ENCODE measurements at regions not wholly inside any gene's neighbourhood (a gene's known extent, or its start where the extent isn't known, plus 50 kb on each side); places are given as distances from the start of the nearest gene placed in this dataset.

DNA sequence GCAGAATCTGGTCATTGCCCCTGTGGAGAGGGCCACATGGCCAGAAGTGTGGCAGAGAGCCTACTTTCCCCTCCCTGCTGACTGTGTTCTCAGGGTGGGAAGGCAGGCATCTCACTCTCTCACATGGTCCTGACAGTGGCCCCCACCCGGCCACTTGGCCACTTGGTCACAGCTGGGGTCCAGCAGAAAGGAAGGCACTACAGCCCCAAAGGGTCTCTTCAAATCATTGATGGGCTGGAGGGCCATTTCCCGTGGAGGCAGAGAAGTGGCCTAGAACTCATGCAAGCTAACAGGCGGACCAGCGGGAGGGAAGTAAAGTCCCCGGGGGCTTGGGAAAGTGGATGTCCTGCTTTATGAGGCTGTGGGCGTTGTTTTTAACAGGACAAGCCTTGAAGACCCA, 125.3 kb downstream of the EMX2 start:
- Histone ChIP-seq H3K27ac (ENCODE audit: low read depth, low read length) (no peak overlapping the region), H3K79me2 (ENCODE audit: insufficient read depth, low read length) (no peaks in the 10 kb centered on the region), H3K4me1 (ENCODE audit: control insufficient read depth in 1 of 2, insufficient read depth in 2 of 2, low read length in 2 of 2) (no peaks in the 10 kb centered on the region), H3K9me3 (ENCODE audit: control insufficient read depth in 1 of 2, insufficient read depth in 1 of 2, low read depth in 1 of 2, low read length in 2 of 2) (no peaks in the 10 kb centered on the region), H3K36me3 (ENCODE audit: control insufficient read depth in 1 of 2, insufficient read depth in 2 of 2, low read length in 2 of 2) (no peaks in the 10 kb centered on the region), H3K9ac (ENCODE audit: low read length) (no peak overlapping the region), H3K4me3 (replicated peaks in 1 of 2; ENCODE audit: low read depth in 1 of 2, low read length in 2 of 2) (no peak overlapping the region), H2AFZ (ENCODE audit: low read depth, low read length, poor library complexity, severe bottlenecking) (no peak overlapping the region), H4K20me1 (ENCODE audit: insufficient read depth) (no peaks in the 10 kb centered on the region), H3K27me3 (ENCODE audit: insufficient read depth, low read length) (no peaks in the 10 kb centered on the region), H3K4me2 (ENCODE audit: low read length) (no peak overlapping the region), H3K9me2 (ENCODE audit: insufficient read depth) (no peaks in the 10 kb centered on the region)
- POLR2A ChIA-PET: no interaction called here
- TF ChIP-seq POLR2A (IDR thresholded peaks at IDR 0.05; ENCODE audit: borderline replicate concordance, extremely low read depth, insufficient read depth, insufficient read length) (no peak), SIN3A (IDR thresholded peaks at IDR 0.05; ENCODE audit: low read depth) (no peak), EGR1 (IDR thresholded peaks at IDR 0.05; ENCODE audit: low read depth) (no peak), ZNF274 (IDR thresholded peaks at IDR 0.05; ENCODE audit: low read depth, low read length) (no peak), ELF1 (IDR thresholded peaks at IDR 0.05; ENCODE audit: borderline replicate concordance, low read depth) (no peak)
- TF ChIP-seq, protein P1, sequence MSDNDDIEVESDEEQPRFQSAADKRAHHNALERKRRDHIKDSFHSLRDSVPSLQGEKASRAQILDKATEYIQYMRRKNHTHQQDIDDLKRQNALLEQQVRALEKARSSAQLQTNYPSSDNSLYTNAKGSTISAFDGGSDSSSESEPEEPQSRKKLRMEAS (IDR thresholded peaks at IDR 0.05): no peak
- TF ChIP-seq, protein P2, sequence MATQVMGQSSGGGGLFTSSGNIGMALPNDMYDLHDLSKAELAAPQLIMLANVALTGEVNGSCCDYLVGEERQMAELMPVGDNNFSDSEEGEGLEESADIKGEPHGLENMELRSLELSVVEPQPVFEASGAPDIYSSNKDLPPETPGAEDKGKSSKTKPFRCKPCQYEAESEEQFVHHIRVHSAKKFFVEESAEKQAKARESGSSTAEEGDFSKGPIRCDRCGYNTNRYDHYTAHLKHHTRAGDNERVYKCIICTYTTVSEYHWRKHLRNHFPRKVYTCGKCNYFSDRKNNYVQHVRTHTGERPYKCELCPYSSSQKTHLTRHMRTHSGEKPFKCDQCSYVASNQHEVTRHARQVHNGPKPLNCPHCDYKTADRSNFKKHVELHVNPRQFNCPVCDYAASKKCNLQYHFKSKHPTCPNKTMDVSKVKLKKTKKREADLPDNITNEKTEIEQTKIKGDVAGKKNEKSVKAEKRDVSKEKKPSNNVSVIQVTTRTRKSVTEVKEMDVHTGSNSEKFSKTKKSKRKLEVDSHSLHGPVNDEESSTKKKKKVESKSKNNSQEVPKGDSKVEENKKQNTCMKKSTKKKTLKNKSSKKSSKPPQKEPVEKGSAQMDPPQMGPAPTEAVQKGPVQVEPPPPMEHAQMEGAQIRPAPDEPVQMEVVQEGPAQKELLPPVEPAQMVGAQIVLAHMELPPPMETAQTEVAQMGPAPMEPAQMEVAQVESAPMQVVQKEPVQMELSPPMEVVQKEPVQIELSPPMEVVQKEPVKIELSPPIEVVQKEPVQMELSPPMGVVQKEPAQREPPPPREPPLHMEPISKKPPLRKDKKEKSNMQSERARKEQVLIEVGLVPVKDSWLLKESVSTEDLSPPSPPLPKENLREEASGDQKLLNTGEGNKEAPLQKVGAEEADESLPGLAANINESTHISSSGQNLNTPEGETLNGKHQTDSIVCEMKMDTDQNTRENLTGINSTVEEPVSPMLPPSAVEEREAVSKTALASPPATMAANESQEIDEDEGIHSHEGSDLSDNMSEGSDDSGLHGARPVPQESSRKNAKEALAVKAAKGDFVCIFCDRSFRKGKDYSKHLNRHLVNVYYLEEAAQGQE (IDR thresholded peaks at IDR 0.05; ENCODE audit: low read depth): no peak
- TF ChIP-seq, protein P3, sequence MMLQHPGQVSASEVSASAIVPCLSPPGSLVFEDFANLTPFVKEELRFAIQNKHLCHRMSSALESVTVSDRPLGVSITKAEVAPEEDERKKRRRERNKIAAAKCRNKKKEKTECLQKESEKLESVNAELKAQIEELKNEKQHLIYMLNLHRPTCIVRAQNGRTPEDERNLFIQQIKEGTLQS (IDR thresholded peaks at IDR 0.05): no peak
- DNase-seq (ENCODE audit: low read depth, low spot score): no peak
- no peak for ATAC-seq
- no TSS peak for BruUV-seq (replicated peaks)
- CTCF ChIA-PET: no interaction called here
- intact Hi-C loops (cut with micrococcal nuclease): no loop called here
- RAD21 ChIA-PET (ENCODE audit: low non-redundant PET in 1 of 2, low total read pairs in 2 of 2, uncharacterized antibody in 2 of 2, unreplicated experiment in 2 of 2): no interaction called here
